ENCODE measurements at regions not wholly inside any gene's neighbourhood (a gene's known extent, or its start where the extent isn't known, plus 50 kb on each side); places are given as distances from the start of the nearest gene placed in this dataset.

GRCh38 chr5:2998106-2998505 lies 246.6 kb upstream of the IRX2 start:
- in situ Hi-C loops (cut with HindIII; ENCODE audit: low pct_unique_long_range_greater_than_20kb, low sequenced_read_pairs) (no loop called here), intact Hi-C loops (cut with micrococcal nuclease; ENCODE audit: unreplicated experiment) (no loop called here)
- no peak for TF ChIP-seq POLR2AphosphoS5 (IDR thresholded peaks at IDR 0.05; ENCODE audit: low read depth, low read length)
- no peak for TF ChIP-seq TCF7L2 (IDR thresholded peaks at IDR 0.05; ENCODE audit: low read depth, low read length)
- TF ChIP-seq, protein P1, sequence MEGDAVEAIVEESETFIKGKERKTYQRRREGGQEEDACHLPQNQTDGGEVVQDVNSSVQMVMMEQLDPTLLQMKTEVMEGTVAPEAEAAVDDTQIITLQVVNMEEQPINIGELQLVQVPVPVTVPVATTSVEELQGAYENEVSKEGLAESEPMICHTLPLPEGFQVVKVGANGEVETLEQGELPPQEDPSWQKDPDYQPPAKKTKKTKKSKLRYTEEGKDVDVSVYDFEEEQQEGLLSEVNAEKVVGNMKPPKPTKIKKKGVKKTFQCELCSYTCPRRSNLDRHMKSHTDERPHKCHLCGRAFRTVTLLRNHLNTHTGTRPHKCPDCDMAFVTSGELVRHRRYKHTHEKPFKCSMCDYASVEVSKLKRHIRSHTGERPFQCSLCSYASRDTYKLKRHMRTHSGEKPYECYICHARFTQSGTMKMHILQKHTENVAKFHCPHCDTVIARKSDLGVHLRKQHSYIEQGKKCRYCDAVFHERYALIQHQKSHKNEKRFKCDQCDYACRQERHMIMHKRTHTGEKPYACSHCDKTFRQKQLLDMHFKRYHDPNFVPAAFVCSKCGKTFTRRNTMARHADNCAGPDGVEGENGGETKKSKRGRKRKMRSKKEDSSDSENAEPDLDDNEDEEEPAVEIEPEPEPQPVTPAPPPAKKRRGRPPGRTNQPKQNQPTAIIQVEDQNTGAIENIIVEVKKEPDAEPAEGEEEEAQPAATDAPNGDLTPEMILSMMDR (IDR thresholded peaks at IDR 0.05) = no peak
- TF ChIP-seq REST (IDR thresholded peaks at IDR 0.05; ENCODE audit: insufficient read depth in 1 of 2, low read depth in 2 of 2, low read length in 1 of 2) = no peak
- no peak for TF ChIP-seq SIN3A (IDR thresholded peaks at IDR 0.05; ENCODE audit: borderline replicate concordance, insufficient read depth, low read depth, low read length)
- Histone ChIP-seq H3K9me3 (ENCODE audit: control insufficient read depth, insufficient read depth, low read depth, low read length) (no peaks in the 10 kb centered on the region), H3K36me3 (ENCODE audit: control insufficient read depth, insufficient read depth, low read length) (no peaks in the 10 kb centered on the region), H3K4me1 (ENCODE audit: control insufficient read depth, insufficient read depth, low read length) (no peaks in the 10 kb centered on the region), H3K27me3 (ENCODE audit: control insufficient read depth, insufficient read depth, low read length) (no peaks in the 10 kb centered on the region), H3K27ac (ENCODE audit: low read length) (no peak overlapping the region), H3K4me3 (ENCODE audit: low read depth in 2 of 2, low read length in 2 of 2) (no peak overlapping the region)
- CTCF ChIA-PET = no interaction called here
- POLR2A ChIA-PET = no interaction called here
- DNase-seq (ENCODE audit: low read depth, low spot score) (no peak), ATAC-seq (no peak)
- BruUV-seq (replicated peaks) = no TSS peak

- no TSS peak for BruUV-seq (replicated peaks)
- DNase-seq (ENCODE audit: low read depth, low spot score) (no peak), ATAC-seq (no peak)
- no peak overlapping the region for H3K4me3 ChIP-seq (ENCODE audit: low read depth in 2 of 2, low read length in 2 of 2)
- no peaks in the 10 kb centered on the region for H3K4me1 ChIP-seq (ENCODE audit: control insufficient read depth, insufficient read depth, low read length)
- TF ChIP-seq, protein P1 (IDR thresholded peaks at IDR 0.05) = no peak
- TF ChIP-seq POLR2AphosphoS5 (IDR thresholded peaks at IDR 0.05; ENCODE audit: low read depth, low read length) (no peak), TCF7L2 (IDR thresholded peaks at IDR 0.05; ENCODE audit: low read depth, low read length) (no peak), REST (IDR thresholded peaks at IDR 0.05; ENCODE audit: insufficient read depth in 1 of 2, low read depth in 2 of 2, low read length in 1 of 2) (no peak), SIN3A (IDR thresholded peaks at IDR 0.05; ENCODE audit: borderline replicate concordance, insufficient read depth, low read depth, low read length) (no peak)
- intact Hi-C loops (cut with micrococcal nuclease; ENCODE audit: unreplicated experiment) = no loop called here
- in situ Hi-C loops (cut with HindIII; ENCODE audit: low pct_unique_long_range_greater_than_20kb, low sequenced_read_pairs) = no loop called here
- H3K27me3 ChIP-seq (ENCODE audit: control insufficient read depth, insufficient read depth, low read length) = no peaks in the 10 kb centered on the region
- POLR2A ChIA-PET = no interaction called here
- no peaks in the 10 kb centered on the region for H3K36me3 ChIP-seq (ENCODE audit: control insufficient read depth, insufficient read depth, low read length)
- no peaks in the 10 kb centered on the region for H3K9me3 ChIP-seq (ENCODE audit: control insufficient read depth, insufficient read depth, low read depth, low read length)
- CTCF ChIA-PET = no interaction called here
- no peak overlapping the region for H3K27ac ChIP-seq (ENCODE audit: low read length)
These were observed 245.7 kb upstream of the IRX2 start for GRCh38 chr5:2997179-2997578.

Measured in Panc1 (cell line).